LNCaP clone FGC (cell line): ENCODE measurements at regions not wholly inside any gene's neighbourhood (a gene's known extent, or its start where the extent isn't known, plus 50 kb on each side); places are given as distances from the start of the nearest gene placed in this dataset.

Experiments
- DNase-seq: peaks from one replicate; pipeline ENCODE4 v3.0.0-alpha.2; 2011; ENCODE audit warnings: low read depth
- H3K4me3 ChIP-seq: 2 replicates; pipeline ENCODE4 v1.5.1; 2011; ENCODE audit warnings: mild to moderate bottlenecking, low read depth, low read length, control low read depth
- CTCF ChIP-seq: IDR thresholded peaks from 2 replicates; pipeline ENCODE4 v1.5.1; 2012; ENCODE audit warnings: mild to moderate bottlenecking; ENCODE audit not compliant: control insufficient read depth, insufficient read depth; ENCODE audit errors: extremely low read depth

DNA sequence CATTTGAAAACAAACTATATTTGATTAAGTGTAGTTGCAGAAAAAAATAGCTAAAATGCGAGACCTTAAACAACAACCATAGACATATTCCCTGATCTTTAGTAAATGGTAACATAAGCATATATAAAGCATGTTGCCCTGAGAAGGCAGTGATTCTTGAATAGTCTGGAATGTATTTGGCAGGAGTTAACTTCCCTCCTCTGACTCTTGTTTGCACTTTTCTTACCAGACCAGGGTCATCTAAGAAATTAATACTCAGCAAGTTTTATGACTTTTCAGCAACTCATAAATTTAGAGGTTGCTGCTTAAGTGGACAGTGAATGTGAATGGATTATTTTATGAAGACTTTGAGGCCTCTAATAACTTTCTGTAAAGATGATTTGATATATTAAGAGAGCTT, 55.3 kb upstream of the NUDT12 start:
- no peak for TF ChIP-seq CTCF
- peak; percentile 8 for DNase-seq
- no peak overlapping the region for H3K4me3 ChIP-seq

GRCh38 chr5:103617090-103617489, 54.5 kb upstream of the NUDT12 start:
- DNase-seq, result no peak

DNA sequence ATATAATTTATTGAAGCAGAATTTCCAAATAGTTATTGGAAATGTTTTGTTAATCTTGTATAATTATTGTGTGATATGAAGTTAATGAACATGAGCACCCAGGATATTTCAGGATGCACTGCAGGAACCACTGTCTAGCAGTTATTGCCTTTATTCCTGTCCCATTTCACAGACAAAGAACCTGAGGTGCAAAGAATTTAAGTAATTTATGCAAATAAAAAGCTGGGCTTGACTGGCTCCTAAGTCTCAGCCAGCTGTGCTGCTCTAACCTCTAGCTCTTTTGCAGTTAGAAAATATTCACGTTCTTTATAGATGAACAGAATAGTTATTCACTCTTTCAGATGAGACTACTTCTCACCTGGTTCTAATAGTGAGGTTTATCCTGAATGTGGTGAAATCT, 50.0 kb upstream of the NUDT12 start:
- DNase-seq, result no peak
- no peak for TF ChIP-seq CTCF
- H3K4me3 ChIP-seq, result no peak overlapping the region

More at GRCh38 chr5:103617090-103617489, 54.5 kb upstream of the NUDT12 start:
- no peak for TF ChIP-seq CTCF
- no peak overlapping the region for H3K4me3 ChIP-seq
